Keratinocyte (primary cell): ENCODE measurements at regions not wholly inside any gene's neighbourhood (a gene's known extent, or its start where the extent isn't known, plus 50 kb on each side); places are given as distances from the start of the nearest gene placed in this dataset.

Source experiments
- CTCF ChIP-seq, 3 experiments: IDR thresholded peaks in 1 of 3; conservative IDR thresholded peaks in 1 of 3; optimal IDR thresholded peaks in 1 of 3; 2 replicates in 2 of 3; 3 replicates in 1 of 3; pipeline versions ENCODE3 to v1.5.1; 2011; ENCODE audit warnings: low read length in 3 of 3, mild to moderate bottlenecking in 3 of 3, moderate library complexity in 2 of 3, control low read depth in 1 of 3, inconsistent platforms in 1 of 3; ENCODE audit not compliant: insufficient read depth in 2 of 3; ENCODE audit errors: extremely low read depth in 1 of 3
- EZH2 ChIP-seq: IDR thresholded peaks from one replicate; pipeline ENCODE4 v1.6.1; 2012; ENCODE audit warnings: inconsistent platforms, mild to moderate bottlenecking, low read length, moderate library complexity

- TF ChIP-seq EZH2, result no peak
- no peak for TF ChIP-seq CTCF (optimal IDR thresholded peaks at IDR 0.05 in 1 of 3, IDR thresholded peaks at IDR 0.05 in 1 of 3, conservative IDR thresholded peaks at IDR 0.05 in 1 of 3; ENCODE audit: extremely low read depth in 1 of 3, insufficient read depth in 2 of 3, low read length in 3 of 3)
Measured at GRCh38 chr7:41261080-41261479, 441.8 kb downstream of the INHBA start.
